Right lung (tissue), 2 donors: ENCODE measurements at regions not wholly inside any gene's neighbourhood (a gene's known extent, or its start where the extent isn't known, plus 50 kb on each side); places are given as distances from the start of the nearest gene placed in this dataset.

Experiments used
- DNase-seq, 2 donors: peaks; one replicate each; pipeline ENCODE4 v3.0.0-alpha.2; 2013

DNA sequence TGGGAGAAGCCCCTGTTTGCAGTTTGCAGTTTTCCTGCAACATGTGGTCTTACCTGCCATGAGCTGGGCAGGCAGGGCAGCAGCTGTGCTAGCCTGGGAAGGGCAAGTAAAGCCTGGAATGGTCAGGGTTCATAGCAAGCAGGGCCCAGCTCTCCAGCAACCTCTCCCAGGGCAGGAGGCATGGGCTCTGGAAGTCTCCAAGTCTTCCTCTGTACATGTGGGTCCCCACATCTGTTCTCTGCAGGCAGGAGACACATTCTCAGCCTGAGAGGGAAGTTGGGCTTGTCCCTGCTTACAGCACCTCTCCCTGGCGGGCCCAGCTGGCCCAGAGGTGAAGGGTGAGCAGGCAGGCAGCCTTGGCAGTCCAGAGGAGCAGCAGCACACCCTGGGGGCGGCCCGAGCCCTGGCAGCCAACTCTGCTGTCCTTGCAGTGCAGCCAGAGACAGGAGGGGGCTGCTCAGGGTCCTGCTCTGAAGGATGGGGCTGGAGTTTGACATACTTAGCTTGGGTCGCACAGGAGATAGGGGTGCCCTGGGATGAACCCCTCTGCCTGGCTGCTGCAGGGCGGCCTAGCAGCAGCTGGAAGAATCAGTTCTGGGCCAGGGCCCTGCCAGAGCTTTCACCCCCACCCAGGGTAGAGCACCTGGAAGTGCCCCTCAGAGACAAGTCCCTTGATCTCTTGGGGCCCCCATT lies 176.0 kb downstream of the MRPL14 start:
- DNase-seq, result no peak

DNA sequence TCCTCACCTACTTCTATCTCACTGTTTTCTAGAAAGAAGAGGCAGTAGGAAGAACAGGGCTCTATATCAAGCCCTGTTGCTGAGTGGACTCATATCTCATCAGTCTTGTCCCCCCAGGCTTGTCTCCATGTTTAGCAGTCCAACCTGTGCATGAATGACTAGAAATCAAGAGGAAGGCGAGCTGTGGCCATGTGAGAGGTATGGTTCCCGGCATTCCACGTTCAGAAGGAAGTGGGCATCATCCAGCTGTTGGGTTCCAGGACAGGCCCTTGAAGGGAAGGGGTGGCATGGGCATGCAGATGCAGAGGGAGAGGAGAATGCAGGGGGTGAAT lies 176.6 kb downstream of the MRPL14 start:
- no peak for DNase-seq

DNA sequence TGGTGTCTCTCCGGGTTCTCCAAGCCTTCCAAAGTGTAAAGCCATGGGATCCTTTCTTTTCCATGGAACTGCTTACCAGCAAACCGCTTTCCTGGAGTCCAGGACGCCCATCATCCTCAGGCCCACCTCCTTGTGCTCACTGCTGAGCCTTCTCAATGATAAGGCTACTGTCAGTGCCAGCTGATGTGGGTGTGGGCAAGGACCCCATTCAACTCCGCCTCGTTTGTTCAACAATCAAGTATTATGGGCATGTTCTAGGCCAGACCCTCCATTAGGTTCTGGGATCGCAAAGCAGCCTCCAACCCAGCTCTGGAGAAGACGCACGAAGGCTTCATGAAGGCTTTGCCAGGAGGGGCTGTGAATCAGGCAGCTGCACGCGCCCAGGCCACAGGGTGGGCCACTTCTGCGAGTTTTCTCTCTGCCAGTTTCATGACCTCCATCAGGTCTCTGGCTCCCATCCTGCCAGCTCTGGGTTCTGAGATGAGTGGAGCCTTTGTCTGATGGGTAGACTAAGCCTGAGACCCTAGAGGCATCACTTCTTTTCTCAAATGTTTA lies 177.1 kb downstream of the MRPL14 start:
- DNase-seq, result no peak

DNA sequence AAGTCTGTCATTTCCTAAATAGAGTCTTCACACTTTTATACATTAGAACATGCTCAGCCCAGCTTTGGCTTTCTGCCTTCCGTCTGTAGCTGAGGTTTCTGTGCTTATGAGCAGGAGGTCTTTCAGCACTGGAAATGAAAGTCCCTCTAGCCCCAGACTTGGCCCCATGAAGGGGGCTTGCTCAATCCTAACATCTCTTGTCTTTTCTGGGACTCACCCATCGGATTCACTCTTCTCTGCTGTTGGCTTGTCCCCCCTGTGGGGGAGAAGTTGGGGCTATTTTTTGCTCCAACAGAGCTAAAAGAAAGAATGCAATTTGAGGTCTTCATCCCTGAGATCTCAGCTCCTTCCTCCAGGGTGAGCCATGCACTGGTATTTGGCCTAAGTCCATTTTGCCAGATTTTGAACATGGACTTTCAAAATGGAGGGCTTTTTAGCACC lies 177.7 kb downstream of the MRPL14 start:
- DNase-seq, result no peak

DNA sequence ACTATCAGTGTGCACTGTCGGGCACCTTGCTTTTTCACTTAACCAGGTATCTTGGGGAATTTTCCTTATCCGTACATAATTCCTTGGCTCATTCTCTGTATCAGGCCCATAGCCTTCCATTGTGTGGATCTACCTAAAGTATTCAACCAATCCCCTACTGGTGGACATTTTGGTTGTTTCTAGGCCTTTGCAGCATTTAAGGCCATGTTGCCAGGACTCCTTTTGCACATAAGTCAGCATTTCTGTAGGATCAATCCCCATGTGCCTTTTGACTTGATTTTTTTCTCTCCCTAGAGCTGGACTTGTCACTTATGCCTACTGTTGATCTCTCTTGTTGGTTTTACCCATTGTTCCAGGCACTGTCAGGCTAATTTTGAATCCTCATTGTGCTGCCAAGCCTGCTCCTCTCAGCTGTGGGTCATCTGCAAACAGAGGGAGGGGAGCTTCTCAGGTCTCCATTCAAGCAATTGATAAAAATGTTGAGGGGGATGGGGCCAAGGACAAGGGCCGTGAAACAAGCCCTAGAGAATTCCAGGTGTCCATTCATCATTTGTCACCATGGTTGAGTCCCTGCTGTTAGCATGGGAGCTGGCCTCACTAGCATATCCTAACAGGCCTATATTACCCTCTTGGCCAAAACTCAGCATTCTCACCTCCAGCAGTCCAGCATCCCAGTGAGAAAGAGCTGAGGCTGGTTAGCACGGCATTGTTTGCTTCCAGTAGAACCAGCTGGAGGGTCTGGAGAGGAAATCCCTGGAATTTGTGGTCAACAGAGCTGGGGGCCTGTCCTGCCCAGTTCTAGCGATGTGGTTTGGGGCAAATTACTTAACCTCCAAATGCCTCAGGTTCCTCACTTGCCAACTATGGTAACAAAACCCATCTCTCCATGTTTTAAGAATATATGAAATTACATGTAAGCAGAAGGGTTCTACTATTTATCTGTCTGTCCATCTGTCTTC lies 178.4 kb downstream of the MRPL14 start:
- DNase-seq, result no peak

DNA sequence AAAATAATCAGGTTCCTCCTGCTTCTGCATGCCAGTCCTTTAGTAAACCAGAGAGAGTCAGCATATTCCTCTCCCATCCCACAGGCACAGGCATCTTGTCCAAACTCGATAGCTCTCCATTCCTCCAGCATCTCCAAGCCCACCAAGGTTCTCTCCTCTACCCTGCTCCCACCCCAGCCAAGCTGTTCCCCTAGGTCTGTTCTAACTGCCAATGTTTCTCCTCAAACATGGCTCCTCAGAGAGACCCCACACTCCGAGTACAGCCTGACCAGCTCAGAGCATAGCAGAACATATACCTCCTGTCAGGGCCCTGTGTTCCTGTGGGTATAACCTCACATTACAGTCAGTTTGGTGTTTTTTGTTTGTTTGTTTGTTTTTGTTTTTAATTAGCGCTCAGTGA lies 177.8 kb downstream of the VEGFA start:
- no peak for DNase-seq

DNA sequence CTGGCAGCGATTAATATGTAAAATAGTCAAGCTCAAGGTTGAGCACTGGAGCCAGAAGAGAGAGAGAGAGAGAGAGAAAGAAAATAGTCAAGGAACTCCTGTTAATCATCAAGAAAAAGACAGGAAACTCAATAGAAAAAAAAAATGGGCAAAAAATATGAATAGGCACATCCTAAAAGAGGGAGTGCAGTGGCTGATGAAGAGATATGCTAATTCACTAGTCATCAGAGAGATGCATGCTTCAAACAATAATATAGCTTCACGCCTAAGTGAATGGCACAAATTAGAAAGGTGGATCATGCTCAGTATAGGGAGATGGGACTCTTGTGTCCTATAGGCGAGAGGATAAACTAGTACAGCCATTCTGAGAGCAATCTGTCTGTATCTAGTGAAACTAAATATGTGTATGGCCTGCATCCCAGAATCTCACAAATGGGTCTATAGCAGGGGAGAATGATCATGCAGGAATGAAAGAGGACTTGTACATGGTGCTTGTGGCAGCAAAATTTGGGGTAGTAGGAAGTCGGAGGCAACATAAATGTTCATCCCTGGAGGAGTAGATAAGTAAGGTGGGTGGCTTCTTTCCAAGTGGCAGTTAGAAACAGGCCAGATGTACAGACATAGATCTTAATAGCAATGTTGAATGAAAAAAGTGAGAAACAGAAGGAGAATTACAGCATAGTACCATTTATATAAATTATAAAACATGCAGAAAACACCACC lies 176.8 kb downstream of the VEGFA start:
- no peak for DNase-seq

DNA sequence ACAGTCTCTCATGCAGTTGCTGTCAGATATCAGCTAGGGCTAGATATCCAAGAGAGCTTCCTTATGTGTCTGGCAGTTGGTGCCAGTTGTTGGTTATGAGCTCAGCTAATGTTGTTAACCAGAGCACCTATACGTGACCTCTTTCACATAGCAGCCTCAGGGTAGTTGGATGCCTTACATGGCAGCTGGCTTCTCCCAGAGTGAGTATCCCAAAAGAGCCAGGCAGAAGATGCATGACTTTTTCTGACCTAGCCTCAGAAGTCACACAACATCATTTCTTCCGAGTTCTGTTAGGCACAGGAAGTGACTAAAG lies 175.7 kb downstream of the VEGFA start:
- no peak for DNase-seq

DNA sequence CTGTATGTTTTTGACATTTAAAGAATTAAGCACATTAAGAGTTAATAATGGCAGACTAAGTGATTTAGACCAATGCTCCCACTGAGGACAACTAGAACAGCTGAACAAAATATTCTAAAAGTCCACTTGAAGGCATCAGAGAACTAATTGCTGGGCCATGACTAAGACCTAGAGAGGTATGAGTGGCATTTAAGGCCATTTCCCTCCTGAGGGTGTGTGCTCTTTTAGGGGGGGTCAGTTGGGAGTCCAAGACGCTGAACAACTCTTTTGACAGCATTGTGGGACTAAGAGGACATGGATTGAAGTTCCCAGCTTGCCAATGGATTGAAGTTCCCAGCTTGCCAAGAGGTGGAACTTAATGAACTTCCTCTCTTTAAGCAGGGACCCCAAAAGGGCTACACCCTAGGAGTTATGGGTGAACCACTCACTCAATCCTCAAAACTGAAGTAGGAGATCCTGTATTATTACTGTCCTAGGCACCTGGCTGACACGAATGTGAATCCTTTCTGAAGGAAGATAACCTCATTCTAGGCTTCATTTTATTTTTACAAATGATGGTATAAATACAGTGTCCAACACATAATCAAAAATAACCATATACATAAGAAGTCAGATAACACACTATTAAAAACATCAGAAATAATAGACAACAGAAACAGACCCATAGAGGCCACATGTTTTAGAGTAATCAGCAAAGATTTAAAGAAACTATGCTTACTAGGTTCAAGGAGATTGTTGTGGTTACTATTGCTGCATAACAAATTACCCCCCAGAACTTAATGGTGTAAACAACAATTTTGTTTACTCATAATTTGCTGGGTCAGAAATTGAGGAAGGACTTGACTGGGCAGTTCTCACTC lies 175.1 kb downstream of the VEGFA start:
- DNase-seq, result no peak

DNA sequence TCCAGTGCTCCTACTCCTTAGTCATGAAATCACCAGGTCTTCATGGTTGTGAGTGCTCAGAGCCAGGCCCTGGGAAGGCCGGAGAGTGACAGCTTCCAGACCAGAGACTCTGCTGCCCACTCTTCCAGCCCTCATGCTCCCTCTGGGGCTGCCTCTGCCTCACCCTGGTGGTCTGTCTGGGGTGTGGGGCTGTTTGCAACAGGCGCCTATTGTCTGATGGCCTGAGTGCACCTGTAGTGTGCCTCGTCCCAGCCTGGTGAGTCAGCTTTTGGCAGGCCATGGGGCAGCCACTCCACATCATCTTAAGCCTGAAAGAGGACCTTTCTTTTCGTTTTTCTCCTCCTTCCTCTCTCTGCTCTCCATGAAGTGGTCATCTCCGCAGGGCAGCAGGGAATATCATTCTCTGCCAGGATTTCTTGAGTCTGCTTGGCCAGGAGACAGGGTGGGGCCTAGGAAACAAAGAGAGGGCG lies 173.8 kb downstream of the VEGFA start:
- no peak for DNase-seq

DNA sequence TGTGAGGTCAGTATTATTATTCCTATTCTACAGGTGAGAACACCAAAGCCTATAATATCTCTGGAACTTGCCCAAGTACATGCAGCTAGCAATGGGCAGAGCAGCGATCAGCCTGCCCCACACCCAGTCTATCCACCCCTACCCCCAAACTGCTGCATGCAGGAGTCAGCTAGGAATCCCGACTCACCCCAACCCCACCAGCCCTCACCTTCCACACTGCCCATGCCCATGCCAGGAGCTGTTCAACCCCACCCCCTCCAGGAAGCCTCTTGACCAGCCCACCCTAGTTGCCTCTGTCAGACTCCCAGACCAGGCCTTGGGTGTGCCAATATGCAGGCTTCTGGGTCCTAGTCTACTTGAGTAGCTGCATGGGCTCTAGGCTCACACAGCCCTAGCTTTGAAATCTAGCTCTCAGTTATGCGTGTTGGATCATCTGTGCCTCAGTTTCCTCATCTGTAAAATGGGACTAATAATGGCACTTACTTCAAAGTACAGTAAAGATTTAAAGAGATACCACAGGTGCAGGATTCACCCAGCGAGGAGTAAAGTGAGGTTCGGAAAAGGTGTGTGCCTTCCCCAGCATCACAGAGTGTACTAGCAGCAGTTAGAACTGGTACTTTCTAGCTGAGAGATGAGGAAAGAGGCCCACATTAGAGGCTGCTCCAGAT lies 173.2 kb downstream of the VEGFA start:
- DNase-seq, result no peak

DNA sequence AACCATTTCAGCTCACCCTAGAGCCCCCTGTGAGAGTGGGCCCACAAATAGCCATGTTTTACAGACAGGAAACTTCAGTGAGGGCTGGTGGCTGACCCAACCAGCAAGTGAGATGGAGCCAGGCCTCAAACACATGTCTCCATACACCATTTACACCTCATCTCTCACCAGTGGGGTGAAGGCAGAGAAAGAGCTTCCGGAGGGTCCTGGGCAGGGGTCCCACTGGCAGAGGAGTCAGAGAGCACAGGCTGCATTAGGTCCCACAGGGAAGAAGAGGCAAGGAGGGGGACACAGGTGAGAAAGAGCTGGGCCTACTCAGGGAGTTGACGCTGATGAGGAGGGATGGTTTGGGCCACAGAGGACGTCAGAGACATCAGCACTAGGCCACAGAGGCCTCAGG lies 172.6 kb downstream of the VEGFA start:
- DNase-seq, result no peak

DNA sequence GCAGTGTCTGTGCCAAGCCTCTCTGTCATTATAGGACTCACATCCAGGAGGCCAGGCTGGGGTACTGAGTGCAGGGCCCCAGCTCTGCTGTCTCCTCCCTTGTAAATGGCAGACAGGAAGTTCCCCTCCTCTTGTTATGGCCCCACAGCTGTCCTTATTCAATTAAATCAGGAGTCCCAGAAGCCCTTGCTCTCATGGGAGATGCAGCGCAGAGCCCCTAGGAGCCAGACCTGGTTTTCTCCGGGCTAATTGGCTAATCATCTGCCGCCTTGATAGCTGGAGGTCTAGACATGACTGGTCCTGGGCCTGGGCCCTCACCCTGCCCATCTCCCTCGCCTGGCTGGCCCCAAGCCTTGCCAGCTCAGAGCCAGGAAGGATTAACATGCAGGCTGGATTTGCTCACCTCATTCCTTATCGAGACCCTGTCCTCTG lies 172.0 kb downstream of the VEGFA start:
- DNase-seq, result no peak

DNA sequence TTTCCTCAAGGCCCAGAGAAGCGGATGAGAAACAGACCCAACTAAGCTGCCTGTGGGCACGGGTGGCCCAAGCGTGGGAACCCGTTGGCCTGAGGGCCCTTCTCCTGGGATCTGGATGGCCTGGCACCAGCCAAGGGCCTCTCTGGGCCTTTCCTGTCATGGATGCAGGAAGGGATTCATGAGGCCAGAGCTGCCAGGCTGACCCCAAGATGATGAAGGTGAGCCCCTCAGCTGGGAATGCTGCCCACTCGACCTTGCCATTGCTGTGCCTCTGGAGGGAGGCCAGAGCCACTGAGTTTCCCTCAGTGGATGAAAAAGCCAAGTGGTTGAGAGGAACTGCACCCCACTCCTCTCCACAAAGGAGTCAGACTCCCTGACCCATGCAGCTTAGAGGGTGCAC lies 171.2 kb downstream of the VEGFA start:
- no peak for DNase-seq

DNA sequence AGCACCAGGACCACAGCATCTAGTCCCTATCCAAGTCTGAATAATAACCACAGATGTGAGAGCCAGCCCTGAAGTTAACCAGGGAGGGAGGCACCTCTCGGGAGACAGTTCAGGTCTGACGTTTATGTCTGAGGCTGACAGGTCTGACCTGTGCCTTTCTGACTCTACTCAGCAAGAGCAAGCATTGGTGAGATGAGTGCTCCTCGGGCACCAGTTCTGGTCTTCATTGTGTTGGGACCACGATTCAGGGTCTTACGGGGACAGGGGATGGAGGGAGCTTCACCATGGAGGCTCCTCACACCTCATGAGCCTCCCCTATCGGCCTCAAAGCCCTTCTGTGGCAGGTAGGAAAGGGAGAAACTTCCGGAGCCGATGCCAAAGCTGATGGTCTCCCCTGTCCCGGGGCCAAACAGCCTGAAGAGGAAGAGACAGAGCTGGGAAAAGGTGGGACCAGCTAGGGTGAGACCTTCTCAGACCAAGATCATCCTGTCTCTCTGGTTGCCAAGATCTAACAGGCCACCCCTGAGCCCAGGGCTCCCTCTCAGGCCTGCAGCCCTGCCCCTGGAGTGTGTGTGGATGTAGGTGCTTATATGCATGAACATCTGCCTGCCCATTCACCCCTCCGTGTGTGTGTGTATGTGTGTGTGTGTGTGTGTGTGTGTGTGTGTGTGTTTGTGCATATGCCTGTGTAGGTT lies 170.5 kb downstream of the VEGFA start:
- no peak for DNase-seq

DNA sequence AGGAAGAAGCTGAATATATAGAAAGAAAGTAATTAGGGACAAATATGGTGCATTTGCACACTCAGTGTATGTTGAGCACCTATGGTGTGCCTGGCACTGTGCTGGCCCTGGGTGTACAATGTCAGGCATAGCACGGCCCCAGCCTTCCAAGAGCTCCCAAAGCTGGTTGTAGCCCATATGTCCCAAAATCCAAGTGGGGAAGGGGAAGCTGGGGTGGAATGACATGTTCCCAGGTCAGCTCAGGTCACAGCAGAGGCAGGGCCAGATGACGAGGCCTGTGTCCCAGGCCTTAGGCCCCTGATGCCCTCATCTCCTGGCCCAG lies 170.0 kb downstream of the VEGFA start:
- no peak for DNase-seq

DNA sequence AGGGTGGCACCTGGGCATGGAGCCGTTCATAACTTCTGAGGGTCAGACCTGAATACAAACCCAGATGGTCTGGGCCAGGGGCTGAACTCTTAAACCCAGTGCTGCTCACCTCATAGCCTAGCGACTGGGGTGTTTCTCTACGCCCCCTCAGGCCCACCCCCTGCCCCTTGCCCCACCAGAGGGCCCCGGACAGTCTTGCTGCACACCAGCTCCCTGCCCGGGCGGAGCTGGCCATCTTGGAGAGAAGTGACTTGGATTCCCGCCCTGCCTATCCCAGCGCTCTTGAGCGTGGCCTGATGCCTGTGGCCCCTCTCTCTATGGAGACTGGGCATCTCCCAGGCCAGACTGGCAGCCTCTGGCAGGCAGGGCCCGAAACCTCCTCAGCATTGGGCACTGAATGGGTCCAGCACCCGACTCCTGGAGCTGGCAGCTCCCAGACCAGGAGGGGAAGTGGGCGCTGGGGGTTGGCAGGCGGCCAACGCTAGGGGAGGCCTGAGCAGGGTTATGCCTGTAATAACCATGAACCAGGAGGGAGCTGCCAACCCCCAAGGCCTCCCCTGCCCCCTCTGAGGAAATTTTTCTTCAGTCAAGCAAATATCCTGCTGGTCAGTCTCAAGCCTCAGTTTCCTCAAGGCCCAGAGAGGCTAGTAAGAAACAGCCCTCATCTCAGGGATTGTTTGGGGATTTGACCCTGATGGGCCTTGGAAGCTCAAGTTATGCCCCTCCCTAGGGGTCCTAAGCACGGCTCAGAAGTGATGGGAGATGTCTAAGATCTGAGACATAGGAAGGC lies 169.5 kb downstream of the VEGFA start:
- DNase-seq, result no peak

DNA sequence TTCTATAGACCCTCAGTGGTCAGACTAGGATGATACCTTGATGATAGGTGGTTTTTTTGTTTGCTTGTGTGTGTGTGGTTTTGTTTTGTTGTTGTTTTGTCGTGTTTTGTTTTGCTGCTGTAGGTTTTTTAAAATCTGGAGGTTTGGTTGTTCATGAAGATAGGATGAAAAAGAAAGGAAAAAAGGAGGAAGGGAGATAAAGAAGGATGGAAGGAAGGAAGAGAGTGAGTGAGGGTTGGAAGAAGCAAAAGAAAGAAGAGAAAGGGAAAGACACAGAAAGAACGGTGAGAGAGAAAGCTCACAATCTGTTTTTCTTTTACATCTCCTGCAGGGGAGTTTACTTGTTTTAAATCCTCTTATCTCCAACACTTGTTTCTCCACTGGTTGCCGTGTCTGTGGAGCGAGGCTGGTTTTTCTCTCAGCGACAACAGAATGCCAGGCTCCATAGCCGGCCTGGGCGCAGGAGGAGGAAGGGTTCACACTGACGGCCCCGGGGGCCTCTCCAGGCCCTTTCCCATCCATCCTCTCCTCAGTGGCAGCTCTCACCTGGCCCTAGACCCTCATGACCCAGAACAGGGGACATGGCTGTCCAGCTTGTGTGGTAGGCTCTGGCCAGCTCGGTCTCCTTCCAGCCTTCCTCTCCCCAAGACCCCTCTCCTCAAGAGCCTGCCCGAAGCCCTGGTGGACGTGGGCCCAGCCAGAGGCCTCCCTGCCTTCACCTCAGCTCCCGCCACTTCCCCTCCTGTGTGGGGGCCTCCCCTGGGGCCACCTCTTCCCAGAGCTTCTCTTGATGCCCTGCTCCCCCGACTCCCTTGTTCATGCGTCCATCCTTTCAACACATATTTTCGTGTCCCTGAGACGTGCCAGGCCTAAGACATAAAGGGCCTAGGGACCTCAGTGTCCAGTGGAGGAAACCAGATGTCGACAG lies 168.4 kb downstream of the VEGFA start:
- DNase-seq, result no peak
